Stimulated activated CD4-positive, alpha-beta T cell treated with anti-CD3 and anti-CD28 coated beads, Interleukin-12 subunit alpha, Interleukin-12 subunit beta, amount 100 ng/mL, for 48 hours (primary cell): ENCODE measurements at regions not wholly inside any gene's neighbourhood (a gene's known extent, or its start where the extent isn't known, plus 50 kb on each side); places are given as distances from the start of the nearest gene placed in this dataset.
A peak's percentile ranks its signal among the peaks of the same experiment; 100 is the strongest.

Experiments
- DNase-seq, 3 donors: peaks; one replicate each; pipeline ENCODE4 v3.0.0-alpha.2; 2020; ENCODE audit warnings: low read depth in 2 of 3, low spot score in 1 of 3

DNA sequence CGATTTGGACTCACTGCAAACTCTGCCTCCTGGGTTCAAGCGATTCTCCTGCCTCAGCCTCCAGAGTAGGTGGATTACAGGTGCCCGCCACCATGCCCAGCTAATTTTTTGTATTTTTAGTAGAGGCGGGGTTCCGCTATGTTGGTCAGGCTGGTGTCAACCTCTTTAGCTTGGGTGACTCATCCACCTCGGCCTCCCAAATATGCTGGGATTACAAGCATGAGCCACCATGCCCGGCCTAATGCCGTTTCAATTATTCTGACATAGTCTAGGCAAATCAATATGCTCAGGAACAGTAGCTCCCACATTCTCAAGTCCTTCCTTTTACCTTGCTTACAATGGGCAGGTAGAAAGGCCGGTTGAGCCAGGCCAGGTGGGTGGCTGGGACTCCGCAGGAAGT, 82.0 kb upstream of the EEA1 start:
- DNase-seq = no peak

DNA sequence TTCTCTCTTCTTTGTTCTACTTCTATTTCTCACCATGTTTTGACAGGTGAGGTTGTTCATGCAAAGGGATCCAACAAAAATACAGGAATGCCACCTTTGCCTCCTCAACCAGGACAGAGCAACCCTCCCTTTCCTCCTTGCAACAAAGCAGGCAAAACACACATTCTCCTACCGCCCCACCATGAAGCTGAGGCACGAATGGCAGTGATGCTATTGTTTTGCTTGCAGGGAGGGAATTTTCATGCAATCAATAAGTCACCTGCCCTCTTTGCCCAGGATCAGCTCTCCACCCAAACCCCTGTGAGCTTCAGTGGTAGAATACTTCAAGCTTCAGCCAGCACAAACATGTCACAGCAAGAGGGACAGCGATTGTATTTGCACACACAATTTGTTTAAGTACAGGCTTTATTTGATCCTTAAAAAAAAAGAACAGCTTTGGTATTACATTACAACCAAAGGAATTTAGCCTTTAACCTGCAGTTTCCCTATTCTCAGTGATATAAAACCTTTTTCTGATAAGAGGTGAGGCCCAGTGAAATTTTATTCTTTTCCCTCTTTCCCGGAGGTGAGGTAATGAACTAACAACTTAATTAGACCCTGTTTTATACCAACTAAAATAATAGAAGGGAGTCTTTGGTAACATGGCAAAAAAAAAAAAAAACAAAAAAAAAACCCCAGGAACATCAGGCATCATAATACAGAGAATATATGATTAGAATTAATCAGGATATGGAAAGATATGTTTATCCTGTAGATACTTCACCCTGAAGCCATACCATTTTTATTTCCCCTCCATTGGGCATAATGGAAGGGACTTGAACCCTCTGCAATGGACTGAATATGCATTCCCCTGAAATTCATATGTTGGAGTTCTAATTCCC, 87.0 kb upstream of the EEA1 start:
- DNase-seq = no peak

GRCh38 chr12:93016752-93017350, 87.8 kb upstream of the EEA1 start:
- no peak for DNase-seq

DNA sequence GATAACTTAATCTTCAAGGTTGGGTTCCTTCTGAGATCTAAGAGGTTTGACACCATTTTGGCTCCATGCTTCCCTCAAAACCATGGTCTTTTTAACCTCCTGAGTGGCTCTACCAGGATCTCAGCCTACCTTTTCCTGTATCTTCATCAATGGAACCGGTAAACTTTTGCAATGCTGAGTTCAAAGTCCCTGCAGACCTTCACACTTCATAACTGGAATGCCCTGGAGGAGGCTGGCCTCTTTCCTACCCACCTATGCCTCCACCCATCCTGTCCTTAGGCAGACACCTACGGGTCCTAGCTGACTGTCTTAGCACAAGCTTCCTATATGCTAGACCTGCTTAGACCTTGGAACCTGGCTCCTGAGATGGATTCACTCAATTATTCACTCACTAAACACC, 89.5 kb upstream of the EEA1 start:
- no peak for DNase-seq

- no peak for DNase-seq
Measured at GRCh38 chr12:93019212-93019927, 90.3 kb upstream of the EEA1 start.

DNA sequence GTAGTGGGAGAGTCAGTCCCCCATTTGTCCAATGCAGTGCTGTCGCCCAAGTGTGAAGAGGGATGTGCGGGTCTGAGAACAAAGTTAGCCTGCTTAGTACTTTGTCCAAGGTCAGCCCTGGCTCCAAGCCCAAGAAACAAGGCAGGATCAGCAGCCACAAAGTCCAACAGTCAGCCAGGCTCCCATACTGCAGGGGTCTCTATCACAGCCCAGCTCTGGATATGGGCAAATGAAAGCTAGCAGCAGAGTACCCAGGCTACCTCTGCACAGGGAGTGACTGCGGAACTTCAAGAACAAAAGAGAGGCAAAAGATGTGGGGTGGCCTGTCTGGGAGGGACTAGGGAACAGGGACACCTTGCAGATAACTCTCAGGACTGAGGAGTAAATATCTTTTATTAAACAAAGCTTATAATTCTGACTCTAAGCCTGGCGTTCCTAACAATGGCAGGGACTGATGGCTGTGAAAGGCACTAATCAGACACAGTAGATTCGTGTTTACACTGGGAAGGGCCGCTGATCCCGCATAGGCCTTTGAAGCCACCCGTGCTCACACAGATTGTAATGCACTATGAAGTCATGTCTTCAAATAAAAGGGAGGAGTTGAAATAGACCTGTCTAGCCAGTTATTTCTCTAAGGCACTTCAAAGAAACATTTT, 91.0 kb upstream of the EEA1 start:
- DNase-seq = no peak

- DNase-seq = no peak
Measured at GRCh38 chr12:93020631-93021597, 91.8 kb upstream of the EEA1 start.

DNA sequence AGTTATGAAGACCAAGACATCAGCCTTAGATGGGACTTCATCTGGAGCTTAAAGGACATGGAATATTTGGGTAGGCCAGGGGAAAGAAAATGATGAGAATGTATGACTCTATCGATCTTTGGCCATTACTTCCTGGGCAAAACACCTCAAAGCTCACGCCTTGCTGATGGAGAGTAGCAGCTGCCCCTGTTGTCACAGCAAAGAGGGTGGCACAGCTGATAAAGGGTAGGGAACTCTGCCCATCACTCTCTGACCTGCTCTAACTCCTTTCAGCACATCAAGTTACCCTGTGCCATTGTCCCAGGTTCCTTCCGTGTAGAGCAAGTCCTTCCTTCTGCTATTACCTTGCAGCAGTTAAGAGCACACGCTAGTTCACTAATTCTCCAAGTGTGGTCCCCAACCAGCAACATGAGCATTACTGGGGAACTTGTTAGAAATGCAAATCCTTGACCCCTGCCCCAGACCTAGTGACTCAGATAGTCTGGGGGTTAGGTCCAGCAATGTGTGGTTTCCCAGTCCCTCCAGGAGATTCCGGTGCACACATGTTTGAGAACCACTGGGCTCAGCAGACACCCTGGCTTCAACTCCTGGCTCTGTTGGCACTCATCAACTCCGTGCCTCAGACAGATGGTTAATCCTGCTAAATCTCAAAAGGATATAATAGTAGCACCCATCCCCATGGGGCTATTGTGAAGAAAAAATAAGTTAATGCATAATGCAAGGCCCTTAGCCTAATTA, 93.7 kb upstream of the EEA1 start:
- no peak for DNase-seq

DNA sequence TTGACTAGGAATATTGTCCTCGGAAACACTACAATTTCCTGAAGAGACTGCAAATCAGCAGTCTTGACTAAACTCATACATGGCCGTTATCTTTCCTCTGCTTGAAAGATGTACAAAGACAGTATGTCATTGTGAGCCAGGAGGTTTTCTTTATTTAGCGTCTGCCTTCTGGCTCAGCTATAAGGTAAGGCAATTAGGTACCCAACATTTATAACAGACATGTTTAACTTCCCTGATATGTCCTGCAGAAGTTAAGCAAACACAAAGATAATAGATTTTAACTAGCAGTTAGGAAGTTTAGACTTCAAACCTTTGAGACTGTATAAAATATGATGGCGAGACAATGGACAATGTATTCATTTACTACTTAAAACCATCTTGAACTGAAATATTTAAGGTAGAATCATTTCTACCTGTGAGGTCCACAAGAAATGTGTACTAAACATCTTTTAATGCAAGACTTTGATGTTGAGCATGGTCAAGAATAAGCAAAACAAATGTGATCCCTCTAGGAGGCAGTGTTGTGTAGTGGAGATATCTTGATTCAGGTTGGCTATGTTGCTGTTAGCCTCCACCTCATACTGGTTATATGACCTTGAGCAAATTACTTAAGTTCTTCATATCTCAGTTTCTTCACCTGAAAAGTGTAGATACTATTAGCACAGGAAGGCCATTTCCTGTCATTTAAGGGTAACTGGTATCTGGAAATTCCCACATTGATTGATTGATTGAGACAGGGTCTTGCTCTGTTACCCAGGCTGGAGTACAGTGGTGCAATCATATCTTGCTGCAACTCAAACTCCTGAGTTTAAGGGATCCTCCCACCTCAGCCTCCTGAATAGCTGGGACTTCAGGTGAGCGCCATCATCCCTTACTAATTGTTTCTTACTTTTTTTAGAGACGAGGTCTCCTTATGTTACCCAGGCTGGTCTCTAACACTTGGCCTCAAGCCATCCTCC, 96.3 kb upstream of the EEA1 start:
- DNase-seq = peak in 1 of 3 donors; percentile 8

DNA sequence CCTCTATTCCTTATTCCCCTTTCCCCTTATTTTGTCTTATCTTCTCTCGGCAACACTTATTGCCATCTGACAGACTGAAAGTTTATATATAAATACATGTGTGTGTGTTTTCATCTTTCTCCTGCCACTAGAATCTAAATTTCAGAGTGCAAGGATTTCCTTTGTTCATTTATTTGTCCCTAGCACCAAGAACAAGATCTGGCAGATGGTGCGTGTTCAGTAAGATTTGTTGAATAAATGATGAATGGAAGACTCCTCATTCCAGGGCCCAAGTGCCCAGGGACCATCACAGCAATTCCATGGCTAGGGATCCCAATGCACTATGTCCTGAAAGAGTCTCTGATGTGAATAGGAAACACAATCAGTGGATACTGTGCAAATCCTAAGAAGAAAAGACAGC, 97.9 kb upstream of the EEA1 start:
- no peak for DNase-seq

DNA sequence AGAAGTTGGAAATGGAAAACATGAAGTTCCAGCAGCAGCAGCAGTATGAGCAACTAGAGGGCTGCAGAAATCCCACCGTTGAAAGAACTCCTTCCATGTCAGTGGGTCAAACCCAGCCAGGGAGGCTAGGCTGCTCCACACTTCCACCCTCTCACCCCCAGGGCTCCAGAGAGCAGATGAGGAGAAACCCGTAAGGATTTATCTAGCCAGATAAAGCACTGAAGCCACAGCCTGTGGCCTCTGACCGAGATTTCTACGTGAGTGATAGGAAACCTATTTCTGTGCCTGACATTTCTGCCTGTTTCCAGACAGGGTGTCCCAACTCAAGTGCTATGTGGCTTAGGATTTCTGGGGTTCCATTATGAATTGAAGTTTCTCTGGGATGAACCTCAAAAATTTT, 100.0 kb upstream of the EEA1 start:
- DNase-seq = no peak

DNA sequence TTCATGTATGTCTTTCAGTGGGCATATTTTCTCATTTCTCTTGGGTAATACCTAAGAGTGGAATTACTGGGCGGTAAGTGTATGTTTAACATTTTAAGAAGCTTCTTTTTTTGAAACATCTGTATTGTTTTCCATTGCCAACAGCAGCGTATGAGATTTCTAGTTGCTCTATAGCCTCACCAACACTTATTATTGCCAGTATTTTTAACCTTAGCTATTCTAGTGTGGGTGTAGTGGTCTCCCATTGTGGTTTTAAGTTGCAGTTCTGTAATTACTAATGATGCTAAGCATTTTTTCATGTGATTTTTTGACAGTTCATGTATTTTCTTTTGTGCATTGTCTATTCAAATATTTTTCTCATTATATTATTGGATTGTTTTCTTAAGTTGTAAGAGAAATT, 101.9 kb upstream of the EEA1 start:
- no peak for DNase-seq

GRCh38 chr12:93032758-93033157, 103.7 kb upstream of the EEA1 start:
- no peak for DNase-seq

DNA sequence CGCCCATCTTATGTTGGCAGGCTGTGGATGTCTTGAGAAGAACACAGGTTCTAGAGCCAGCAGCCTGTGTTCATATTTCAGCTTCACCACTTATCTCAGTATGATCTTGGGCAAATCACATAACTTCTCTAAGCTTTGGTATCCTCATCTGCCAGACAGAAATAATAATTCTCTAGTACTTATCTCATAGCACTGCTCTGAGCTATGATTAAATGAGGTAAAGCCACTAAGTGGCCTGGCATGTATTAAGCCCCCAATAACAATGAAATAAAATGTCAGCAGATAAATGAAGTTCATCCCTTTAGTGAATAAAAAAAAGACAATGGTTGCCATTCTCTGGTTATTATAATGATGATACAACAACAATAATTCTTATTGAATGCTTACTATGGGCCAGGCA, 104.9 kb upstream of the EEA1 start:
- DNase-seq = no peak

- DNase-seq = no peak
Measured at GRCh38 chr12:93039062-93039461, 110.0 kb upstream of the EEA1 start.

GRCh38 chr12:93039930-93040329, 110.8 kb upstream of the EEA1 start:
- no peak for DNase-seq

GRCh38 chr12:93040367-93040766, 111.3 kb upstream of the EEA1 start:
- DNase-seq = no peak

DNA sequence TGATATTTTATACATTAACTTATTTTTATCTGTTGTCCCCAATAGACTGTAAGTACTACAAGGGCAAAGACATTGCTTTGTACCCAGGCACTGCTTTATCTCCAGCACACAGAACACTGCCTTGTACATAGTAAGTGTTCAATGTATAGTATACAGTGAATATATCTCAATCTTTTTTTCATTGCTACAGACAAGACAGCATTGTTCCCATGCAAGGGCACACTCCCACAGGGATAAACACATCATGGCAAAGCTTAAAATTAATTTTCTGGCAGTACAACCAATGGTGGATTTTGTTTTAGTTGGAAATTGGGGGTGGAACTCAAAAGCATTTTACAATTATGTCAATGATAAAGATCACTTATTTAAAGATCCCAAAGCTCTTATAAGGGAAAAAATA, 112.3 kb upstream of the EEA1 start:
- DNase-seq = no peak

- no peak for DNase-seq
Measured at GRCh38 chr12:93042283-93042682, 113.2 kb upstream of the EEA1 start.
